ENCODE measurements at regions not wholly inside any gene's neighbourhood (a gene's known extent, or its start where the extent isn't known, plus 50 kb on each side); places are given as distances from the start of the nearest gene placed in this dataset.
"Not testable (repeated sequence)": the region's sequence is repeated elsewhere in the genome, so short reads cannot be mapped to it uniquely, and the experiment has no call there.

DNA sequence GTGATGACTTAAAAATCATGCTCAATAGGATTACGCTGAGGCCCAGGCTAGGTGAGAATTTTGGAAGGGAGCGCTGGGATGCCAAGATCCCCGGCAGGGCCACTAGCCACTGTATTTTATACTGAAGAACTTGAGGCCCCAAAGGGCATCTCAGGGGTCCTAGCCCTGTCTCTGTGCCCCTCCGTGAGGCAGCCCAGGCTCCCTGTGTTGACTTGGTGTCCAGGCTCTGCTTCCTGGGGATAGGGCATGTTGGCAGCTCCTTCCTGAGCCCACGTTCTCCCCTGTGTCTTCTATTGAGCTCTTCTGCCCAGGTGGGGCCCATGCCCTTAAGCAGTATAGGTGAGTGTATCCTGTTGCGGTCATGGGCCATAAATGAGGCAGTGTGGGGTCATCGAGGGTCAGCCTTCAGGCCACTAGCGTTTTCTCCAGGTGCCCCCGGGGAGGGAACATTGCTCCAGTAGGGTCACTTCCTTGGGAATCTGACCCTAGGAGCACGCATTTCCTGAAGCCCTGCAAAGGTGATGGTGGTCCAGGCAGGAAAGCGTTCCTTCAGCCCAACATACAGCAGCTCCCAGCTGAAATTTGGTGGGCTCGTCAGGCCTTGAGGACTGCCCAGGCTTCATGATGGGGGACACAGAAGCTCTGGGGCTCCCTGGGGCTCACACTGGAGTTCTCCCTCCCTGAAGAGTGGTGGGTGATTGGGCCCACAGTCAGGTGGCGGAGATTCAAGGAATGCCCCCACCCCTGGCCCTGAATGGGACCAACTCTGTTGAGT is 189.4 kb downstream of the UBE3A start:
- Mint-ChIP-seq H3K4me1 (no peaks in the 10 kb centered on the region), H3K27me3 (no peaks in the 10 kb centered on the region), H3K4me3 (no peak overlapping the region), H3K36me3 (no peaks in the 10 kb centered on the region), H3K9me3 (peaks cover 2% of the 10 kb centered on the region), H3K27ac (no peak overlapping the region)
- ATAC-seq = no peak

DNA sequence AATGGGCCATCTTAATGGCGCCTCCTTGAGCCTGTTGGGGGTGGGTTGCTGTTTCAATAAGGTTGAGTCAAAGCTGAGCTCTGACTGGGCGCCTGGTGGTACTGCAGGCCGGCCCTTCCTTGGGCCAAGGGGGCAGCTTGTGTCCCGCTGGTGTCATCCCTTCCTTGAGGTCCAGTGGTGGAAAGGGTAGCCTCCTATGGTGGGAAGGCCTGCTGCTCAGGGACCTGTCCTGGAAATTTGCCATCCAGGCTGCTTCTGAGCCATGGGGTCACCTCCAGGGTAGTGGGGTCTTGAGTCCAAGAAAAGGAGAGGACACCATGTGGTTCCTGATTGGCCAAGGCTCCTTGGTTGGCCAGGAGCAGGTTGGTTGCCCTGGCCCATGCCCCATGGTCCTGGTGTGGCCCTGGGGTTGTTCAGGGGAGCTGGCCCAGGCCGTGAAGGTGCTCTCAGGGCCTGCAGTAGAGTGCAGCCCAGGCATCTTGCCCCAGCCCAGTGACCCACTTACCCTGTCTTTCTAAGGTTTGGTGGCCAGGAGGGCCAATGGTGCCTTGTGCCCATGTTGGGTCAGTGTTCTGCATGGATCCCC is 188.7 kb downstream of the UBE3A start:
- ATAC-seq = no peak
- Mint-ChIP-seq H3K4me1 (no peaks in the 10 kb centered on the region), H3K27me3 (no peaks in the 10 kb centered on the region), H3K9me3 (peaks cover 5% of the 10 kb centered on the region), H3K4me3 (no peak overlapping the region), H3K27ac (no peak overlapping the region), H3K36me3 (no peaks in the 10 kb centered on the region)

DNA sequence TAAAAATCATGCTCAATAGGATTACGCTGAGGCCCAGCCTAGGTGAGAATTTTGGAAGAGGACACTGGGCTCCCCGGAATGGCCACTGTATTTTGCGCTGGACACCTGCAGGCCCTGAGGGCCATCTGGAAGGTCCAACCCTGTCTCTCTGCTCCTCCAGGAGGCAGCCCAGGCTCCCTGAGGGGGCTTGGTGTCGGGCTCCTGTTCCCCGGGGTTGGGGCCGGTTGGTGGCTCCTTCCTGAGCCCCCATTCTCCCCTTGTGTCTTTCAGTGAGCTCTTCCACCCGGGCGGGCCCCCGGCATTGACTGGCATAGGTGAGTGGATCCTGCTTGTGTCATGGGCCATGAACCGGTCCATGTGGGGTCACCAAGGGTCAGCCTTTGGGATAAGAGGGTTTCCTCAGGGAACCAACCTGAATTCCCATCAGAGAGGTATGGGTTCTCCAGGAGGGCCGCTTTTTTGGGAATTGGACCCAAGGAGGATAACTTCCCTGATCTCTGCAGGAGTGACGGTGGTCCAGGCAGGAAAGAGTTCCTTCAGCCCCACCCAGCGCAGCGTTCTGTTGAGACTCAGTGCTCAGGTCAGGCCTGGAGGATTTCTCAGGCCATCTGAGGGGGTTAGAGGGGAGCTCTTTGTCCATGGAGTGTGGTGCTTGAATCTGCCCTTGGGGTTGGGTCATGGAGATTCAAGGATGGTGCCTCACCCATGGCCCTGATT is 187.8 kb downstream of the UBE3A start:
- no peak overlapping the region for H3K27ac Mint-ChIP-seq
- H3K9me3 Mint-ChIP-seq = peaks cover 5% of the 10 kb centered on the region
- H3K36me3 Mint-ChIP-seq = no peaks in the 10 kb centered on the region
- no peak for ATAC-seq
- H3K4me3 Mint-ChIP-seq = no peak overlapping the region
- H3K4me1 Mint-ChIP-seq = no peaks in the 10 kb centered on the region
- H3K27me3 Mint-ChIP-seq = no peaks in the 10 kb centered on the region

DNA sequence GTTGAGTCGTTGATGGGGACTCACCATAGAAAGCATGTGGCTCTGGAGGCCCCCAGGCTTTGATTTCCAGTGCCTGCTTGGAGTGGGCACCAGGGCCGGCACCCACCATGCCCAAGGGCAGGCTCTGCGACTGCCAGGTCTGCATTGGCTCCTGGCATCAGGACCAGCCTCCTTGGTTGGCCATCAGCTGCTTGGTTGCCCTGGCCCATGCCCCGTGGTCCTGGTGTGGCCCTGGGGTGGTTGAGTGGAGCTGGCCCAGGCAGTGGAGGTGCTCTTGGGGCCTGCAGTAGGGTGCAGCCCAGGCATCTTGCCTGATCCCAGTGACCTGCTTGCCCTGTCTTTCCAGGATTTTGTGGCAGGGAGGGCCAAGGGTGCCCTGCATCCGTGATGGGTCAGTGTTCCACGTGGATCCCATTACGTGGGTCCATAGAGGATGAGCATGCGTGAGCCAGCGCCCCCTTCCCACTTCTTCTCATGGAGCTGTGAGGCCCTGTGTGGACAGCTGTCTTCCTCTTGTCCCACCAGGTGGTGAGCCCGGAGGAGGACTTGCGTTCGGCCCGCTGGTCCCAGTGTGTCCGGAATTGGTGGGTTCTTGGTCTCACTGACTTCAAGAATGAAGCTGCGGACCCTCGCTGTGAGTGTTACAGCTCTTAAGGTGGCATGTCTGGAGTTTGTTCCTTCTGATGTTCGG is 187.0 kb downstream of the UBE3A start:
- Mint-ChIP-seq H3K27me3 (no peaks in the 10 kb centered on the region), H3K36me3 (no peaks in the 10 kb centered on the region), H3K4me3 (no peak overlapping the region), H3K4me1 (no peaks in the 10 kb centered on the region), H3K9me3 (peaks cover 7% of the 10 kb centered on the region), H3K27ac (no peak overlapping the region)
- no peak for ATAC-seq

DNA sequence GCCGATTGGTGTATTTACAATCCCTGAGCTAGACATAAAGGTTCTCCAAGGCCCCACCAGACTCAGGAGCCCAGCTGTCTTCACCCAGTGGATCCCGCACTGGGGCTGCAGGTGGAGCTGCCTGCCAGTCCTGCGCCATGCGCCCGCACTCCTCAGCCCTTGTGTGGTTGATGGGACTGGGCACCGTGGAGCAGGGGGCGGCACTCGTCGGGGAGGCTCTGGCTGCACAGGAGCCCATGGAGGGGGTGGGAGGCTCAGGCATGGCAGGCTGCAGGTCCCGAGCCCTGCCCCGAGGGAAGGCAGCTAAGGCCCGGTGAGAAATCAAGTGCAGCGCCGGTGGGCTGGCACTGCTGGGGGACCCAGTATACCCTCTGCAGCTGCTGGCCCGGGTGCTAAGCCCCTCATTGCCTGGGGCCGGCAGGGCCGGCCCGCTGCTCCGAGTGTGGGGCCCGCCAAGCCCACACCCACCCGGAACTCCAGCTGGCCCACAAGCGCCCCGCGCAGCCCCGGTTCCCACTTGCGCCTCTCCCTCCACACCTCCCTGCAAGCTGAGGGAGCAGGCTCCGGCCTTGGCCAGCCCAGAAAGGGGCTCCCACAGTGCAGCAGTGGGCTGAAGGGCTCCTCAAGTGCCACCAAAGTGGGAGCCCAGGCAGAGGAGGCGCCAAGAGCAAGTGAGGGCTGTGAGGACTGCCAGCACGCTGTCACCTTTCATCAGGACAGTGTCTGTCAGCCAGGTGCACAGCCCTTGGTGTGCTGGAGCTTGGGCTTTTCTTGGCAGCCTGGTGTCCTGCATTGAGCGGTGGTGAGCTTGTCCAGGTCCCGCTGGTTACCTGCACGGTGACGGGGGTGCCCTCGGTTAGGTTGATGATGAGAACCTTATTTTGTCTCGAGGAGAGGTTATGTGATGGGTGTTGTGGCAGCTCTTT is 185.5 kb downstream of the UBE3A start:
- H3K4me1 Mint-ChIP-seq, H3K4me3 Mint-ChIP-seq, H3K27ac Mint-ChIP-seq, H3K27me3 Mint-ChIP-seq, H3K36me3 Mint-ChIP-seq, ATAC-seq: not testable (repeated sequence)
- peaks cover 20% of the 10 kb centered on the region for H3K9me3 Mint-ChIP-seq

DNA sequence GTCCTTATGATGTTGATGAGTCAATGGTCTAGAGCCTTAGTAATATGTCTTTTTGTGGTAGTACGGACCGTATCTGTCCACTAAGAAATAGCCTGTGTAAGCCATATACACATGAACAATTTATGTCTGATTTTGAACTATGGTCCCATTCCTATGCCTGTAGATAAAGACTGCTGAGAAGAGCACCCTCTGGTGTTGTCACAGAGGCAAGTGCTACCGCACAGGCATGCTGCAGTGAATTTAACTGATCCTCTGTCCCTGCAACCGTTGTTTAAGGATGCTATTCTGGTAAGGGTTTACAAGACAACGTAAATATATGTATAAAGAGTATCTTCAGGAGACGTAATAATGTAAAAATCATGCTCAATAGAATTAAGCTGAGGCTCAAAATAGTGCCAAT is 170.7 kb downstream of the UBE3A start:
- Mint-ChIP-seq H3K27me3 (no peaks in the 10 kb centered on the region), H3K4me1 (no peaks in the 10 kb centered on the region), H3K4me3 (no peak overlapping the region), H3K27ac (no peak overlapping the region), H3K9me3 (peaks cover 9% of the 10 kb centered on the region), H3K36me3 (no peaks in the 10 kb centered on the region)
- no peak for ATAC-seq

All from stimulated activated memory B cell treated with anti-CD40 and anti-IgM and Interleukin-4, amounts not matched to agents 10 μg/mL and 1 μg/mL and 100 μg/mL, for 72 hours (primary cell).